Stimulated activated naive CD8-positive, alpha-beta T cell treated with anti-CD3 and anti-CD28 coated beads, Interleukin-15, amount 100 ng/mL, for 72 hours (primary cell): ENCODE measurements at regions not wholly inside any gene's neighbourhood (a gene's known extent, or its start where the extent isn't known, plus 50 kb on each side); places are given as distances from the start of the nearest gene placed in this dataset.

Experiments used
- ATAC-seq: fragments of 150-1000 bp; cut with Tn5 transposase; 2 replicates; pipeline ENCODE4 v1.10.0; 2021; ENCODE audit warnings: mild to moderate bottlenecking, moderate library complexity
- DNase-seq, 2 donors: peaks; one replicate each; pipeline ENCODE4 v3.0.0; 2021 to 2022
- H3K27ac Mint-ChIP-seq, 2 donors: one replicate each; pipeline ENCODE4 v1.8.0; 2022; ENCODE audit warnings: mild to moderate bottlenecking in 2 of 2, mixed read lengths in 2 of 2, moderate library complexity in 2 of 2
- H3K27me3 Mint-ChIP-seq: one replicate; pipeline ENCODE4 v1.8.0; 2022; ENCODE audit warnings: mixed read lengths
- H3K4me1 Mint-ChIP-seq: one replicate; pipeline ENCODE4 v1.8.0; 2022; ENCODE audit warnings: mild to moderate bottlenecking, mixed read lengths
- H3K4me3 Mint-ChIP-seq, 2 donors: one replicate each; pipeline ENCODE4 v1.8.0; 2022; ENCODE audit warnings: mild to moderate bottlenecking in 2 of 2, mixed read lengths in 2 of 2, moderate library complexity in 1 of 2
- H3K9me3 Mint-ChIP-seq, 2 donors: one replicate each; pipeline ENCODE4 v1.8.0; 2022; ENCODE audit warnings: mixed read lengths in 2 of 2

GRCh38 chr12:118685983-118686607 is 295.2 kb upstream of the SRRM4 start:
- Mint-ChIP-seq H3K4me3 (no peak overlapping the region), H3K4me1 (no peaks in the 10 kb centered on the region), H3K27me3 (peaks cover 12% of the 10 kb centered on the region), H3K9me3 (peaks cover 4 to 10% of the 10 kb centered on the region in 2 donors), H3K27ac (no peak overlapping the region)
- no peak for ATAC-seq
- no peak for DNase-seq

- Mint-ChIP-seq H3K27me3 (no peaks in the 10 kb centered on the region), H3K27ac (no peak overlapping the region), H3K4me1 (no peaks in the 10 kb centered on the region), H3K4me3 (no peak overlapping the region), H3K9me3 (peaks cover 2 to 10% of the 10 kb centered on the region in 2 donors)
- ATAC-seq (no peak), DNase-seq (no peak)
These were observed 291.5 kb upstream of the SRRM4 start for GRCh38 chr12:118689793-118690192.

DNA sequence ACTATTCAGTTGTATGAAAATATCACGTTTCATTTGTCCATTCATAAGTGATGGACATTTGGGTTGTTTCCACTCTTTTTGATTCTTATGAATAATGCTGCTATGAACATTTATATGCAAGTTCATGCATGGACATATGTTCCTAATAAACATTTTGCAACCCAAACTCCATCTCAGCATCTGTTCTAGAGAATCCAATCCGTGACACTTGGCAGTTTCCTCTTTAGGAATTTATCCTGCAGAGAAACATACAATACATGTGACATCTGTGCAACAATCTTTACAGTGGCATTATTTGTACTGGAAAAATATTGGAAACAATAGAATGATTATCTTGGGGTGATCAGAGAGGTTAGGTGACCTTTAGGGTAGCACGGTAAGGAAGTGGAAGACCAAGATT is 290.8 kb upstream of the SRRM4 start:
- Mint-ChIP-seq H3K9me3 (peaks cover 3 to 8% of the 10 kb centered on the region in 2 donors), H3K27me3 (no peaks in the 10 kb centered on the region), H3K27ac (no peak overlapping the region), H3K4me1 (no peaks in the 10 kb centered on the region), H3K4me3 (no peak overlapping the region)
- DNase-seq (no peak), ATAC-seq (no peak)

DNA sequence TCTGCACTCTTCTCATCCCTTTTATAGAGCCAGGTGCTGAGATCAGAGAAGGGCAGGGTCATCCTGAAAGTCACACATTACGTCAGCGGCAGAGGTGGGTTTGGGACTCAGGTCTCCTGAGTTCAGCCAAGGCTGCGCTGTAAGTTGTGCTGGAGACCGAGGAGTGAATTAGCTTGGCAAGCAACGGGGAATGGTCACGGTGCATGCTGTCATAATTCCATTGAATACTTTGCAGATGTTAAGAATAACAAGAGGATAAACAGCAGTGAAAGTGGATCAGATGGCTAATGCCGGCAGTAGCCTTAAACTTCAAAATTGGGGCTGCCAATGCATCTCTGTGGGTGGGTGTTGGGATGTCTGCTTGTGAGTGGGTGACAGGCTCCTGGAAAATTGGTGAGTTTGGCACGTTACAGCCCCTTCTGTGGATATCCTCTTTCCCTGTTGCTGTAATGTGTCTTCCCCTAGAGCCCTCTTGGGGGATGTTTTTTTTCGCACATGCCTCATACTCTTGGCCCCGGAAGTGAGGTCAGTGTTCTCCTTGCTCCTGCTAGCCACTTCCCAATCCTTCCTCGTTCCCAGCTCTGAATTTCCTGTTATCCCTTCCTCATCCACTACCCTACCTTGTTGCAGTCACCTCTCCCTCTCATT is 287.1 kb upstream of the SRRM4 start:
- Mint-ChIP-seq H3K4me3 (no peak overlapping the region), H3K27me3 (no peaks in the 10 kb centered on the region), H3K4me1 (no peaks in the 10 kb centered on the region), H3K9me3 (peaks cover 3 to 8% of the 10 kb centered on the region in 2 donors), H3K27ac (no peak overlapping the region)
- no peak for DNase-seq
- ATAC-seq, result no peak

DNA sequence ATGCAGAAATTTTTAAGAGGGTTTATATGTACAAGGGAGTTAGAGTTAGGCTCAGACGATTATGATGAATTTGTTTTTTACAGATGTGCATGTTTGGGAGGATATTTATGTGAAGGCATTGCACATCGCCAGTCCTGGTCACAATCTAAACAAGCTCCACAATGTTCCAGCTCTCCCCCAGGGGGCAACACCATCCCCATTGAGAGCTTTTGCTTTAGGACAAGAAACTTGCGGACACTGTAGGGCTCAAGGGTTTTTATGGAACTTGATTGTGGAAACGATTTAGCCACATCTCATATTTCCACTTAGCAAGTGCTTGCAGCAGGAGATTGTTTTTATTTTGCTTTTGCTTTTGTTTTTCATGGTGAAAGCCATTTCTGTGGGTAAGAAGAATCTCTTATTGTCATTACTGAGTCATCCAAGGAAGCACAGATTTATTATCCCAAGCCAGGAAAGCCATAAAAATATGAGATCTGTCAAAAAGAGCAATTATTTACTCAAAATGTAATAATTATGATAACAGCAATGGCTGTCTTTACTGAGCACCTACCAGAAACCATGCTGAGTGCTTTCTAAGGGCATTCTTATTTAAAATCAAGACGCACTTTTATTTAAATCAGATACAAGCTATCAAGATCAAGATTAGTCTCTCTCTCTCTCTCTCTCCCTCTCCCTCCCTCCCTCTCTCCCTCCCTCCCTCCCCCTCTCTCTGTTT is 276.7 kb upstream of the SRRM4 start:
- no peak for DNase-seq
- Mint-ChIP-seq H3K27me3 (no peaks in the 10 kb centered on the region), H3K27ac (no peak overlapping the region), H3K4me1 (no peaks in the 10 kb centered on the region), H3K4me3 (no peak overlapping the region), H3K9me3 (peaks cover 13 to 26% of the 10 kb centered on the region in 2 donors)
- ATAC-seq, result no peak

- Mint-ChIP-seq H3K27ac (no peak overlapping the region), H3K4me1 (no peaks in the 10 kb centered on the region), H3K4me3 (no peak overlapping the region), H3K27me3 (no peaks in the 10 kb centered on the region), H3K9me3 (peaks cover 16 to 31% of the 10 kb centered on the region in 2 donors)
- no peak for DNase-seq
- ATAC-seq, result no peak
These were observed 274.9 kb upstream of the SRRM4 start for GRCh38 chr12:118706437-118706836.

GRCh38 chr12:118709946-118710345 is 271.4 kb upstream of the SRRM4 start:
- no peak for ATAC-seq
- no peak for DNase-seq
- Mint-ChIP-seq H3K4me1 (no peaks in the 10 kb centered on the region), H3K27me3 (no peaks in the 10 kb centered on the region), H3K9me3 (peaks cover 16 to 31% of the 10 kb centered on the region in 2 donors), H3K27ac (no peak overlapping the region), H3K4me3 (no peak overlapping the region)

DNA sequence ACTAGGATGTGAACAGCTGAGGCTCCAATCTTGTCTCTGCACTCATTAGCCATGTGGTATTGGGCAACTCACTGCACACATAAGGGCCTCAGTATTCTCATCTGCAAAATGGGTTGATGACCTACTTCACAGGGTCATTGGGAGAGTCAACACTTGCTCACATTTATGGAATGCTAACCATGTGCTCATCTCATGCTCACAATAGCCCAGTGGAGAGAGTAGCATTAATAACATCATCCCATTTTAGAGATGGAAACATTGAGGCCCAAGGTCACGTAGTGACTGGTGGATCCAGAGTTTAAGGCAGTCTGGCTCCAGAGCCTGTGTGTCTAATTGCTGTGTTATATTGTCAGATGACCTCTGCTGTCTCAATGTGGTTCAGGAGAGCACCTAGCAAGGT is 270.2 kb upstream of the SRRM4 start:
- DNase-seq, result no peak
- no peaks in the 10 kb centered on the region for H3K27me3 Mint-ChIP-seq
- H3K4me1 Mint-ChIP-seq, result no peaks in the 10 kb centered on the region
- no peak for ATAC-seq
- H3K9me3 Mint-ChIP-seq, result peaks cover 21 to 31% of the 10 kb centered on the region in 2 donors
- H3K27ac Mint-ChIP-seq, result no peak overlapping the region
- H3K4me3 Mint-ChIP-seq, result no peak overlapping the region

- Mint-ChIP-seq H3K27ac (no peak overlapping the region), H3K9me3 (peaks cover 8 to 9% of the 10 kb centered on the region in 2 donors), H3K4me3 (no peak overlapping the region), H3K27me3 (no peaks in the 10 kb centered on the region), H3K4me1 (no peaks in the 10 kb centered on the region)
- no peak for ATAC-seq
- peak; percentile 1 to 12 for DNase-seq
These were observed 267.3 kb upstream of the SRRM4 start for GRCh38 chr12:118714051-118714460.

DNA sequence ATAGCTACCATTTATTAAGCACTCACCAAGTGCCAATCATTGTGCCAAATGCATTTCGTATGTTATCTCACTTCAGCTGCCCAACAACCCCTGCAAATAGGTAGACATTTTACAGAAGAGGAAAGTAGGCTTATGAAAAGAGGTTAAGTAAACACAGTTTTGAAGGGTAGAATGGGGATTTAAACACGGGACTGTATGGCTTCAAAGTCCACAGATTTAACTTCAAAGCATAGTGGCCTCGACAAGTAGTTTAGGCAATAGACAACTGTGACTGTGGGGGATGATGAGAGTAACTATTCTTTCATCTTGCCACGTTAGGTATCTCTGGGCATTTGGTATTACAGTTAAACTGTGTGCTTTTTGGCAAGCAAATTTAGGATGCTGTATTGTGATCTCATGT is 266.8 kb upstream of the SRRM4 start:
- Mint-ChIP-seq H3K27me3 (no peaks in the 10 kb centered on the region), H3K9me3 (peaks cover 8 to 9% of the 10 kb centered on the region in 2 donors), H3K4me3 (no peak overlapping the region), H3K4me1 (no peaks in the 10 kb centered on the region), H3K27ac (no peak overlapping the region)
- DNase-seq, result no peak
- no peak for ATAC-seq

- no peaks in the 10 kb centered on the region for H3K27me3 Mint-ChIP-seq
These were observed 265.7 kb upstream of the SRRM4 start for GRCh38 chr12:118715647-118716046.

GRCh38 chr12:118727196-118727978 is 254.0 kb upstream of the SRRM4 start:
- H3K4me1 Mint-ChIP-seq, result no peaks in the 10 kb centered on the region
- no peaks in the 10 kb centered on the region for H3K9me3 Mint-ChIP-seq
- ATAC-seq, result no peak
- peak overlapping the region in 1 of 2 donors; percentile 78 for H3K27ac Mint-ChIP-seq
- no peaks in the 10 kb centered on the region for H3K27me3 Mint-ChIP-seq
- H3K4me3 Mint-ChIP-seq, result no peak overlapping the region
- no peak for DNase-seq

More at GRCh38 chr12:118715647-118716046, 265.7 kb upstream of the SRRM4 start:
- H3K4me1 Mint-ChIP-seq, result no peaks in the 10 kb centered on the region
- H3K9me3 Mint-ChIP-seq, result peaks cover 4 to 5% of the 10 kb centered on the region in 2 donors
- no peak overlapping the region for H3K27ac Mint-ChIP-seq
- no peak for DNase-seq
- no peak overlapping the region for H3K4me3 Mint-ChIP-seq
- ATAC-seq, result no peak

DNA sequence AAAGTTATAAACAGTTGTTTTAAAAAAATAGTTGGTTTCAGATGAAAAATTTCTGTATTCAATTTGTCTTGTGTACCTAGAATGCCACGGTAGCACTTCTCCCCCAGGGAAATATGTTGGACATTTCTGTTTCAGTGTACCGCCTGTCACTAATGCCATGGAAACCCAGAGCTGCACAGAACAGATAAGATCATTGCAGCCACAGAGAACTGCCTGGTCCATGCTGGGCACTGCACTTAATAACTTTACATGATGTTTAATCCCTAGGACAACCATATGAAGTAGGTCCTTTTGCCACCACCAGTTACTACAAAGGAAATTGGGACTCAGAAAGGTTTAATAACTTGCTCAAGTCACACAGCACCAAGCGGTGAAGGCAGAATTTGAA is 253.4 kb upstream of the SRRM4 start:
- no peaks in the 10 kb centered on the region for H3K27me3 Mint-ChIP-seq
- ATAC-seq (no peak), DNase-seq (no peak)
- peak overlapping the region in 1 of 2 donors; percentile 78 for H3K27ac Mint-ChIP-seq
- H3K9me3 Mint-ChIP-seq, result no peaks in the 10 kb centered on the region
- no peak overlapping the region for H3K4me3 Mint-ChIP-seq
- H3K4me1 Mint-ChIP-seq, result no peaks in the 10 kb centered on the region

DNA sequence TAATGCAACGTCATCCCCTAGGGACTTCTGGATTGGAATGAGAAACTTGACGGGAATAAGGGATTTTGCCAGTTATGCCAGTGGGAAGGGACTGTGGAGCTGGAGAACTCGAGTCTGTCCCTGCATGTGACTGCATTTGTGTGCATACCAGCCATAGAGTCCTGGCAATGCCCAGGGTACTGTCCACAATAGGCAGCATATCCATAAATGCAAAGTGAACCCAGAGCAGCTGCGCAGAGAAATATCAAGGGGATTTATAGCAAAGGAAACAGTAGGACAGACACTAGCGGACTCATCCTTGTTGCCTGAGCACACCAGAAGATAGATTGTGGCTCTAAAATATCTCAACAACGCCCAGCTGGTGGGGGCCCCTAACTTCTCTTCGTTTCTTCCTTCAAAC is 247.1 kb upstream of the SRRM4 start:
- H3K4me3 Mint-ChIP-seq, result no peak overlapping the region
- H3K27me3 Mint-ChIP-seq, result no peaks in the 10 kb centered on the region
- no peak for ATAC-seq
- H3K9me3 Mint-ChIP-seq, result peaks cover 0 to 15% of the 10 kb centered on the region in 2 donors
- no peak for DNase-seq
- no peak overlapping the region for H3K27ac Mint-ChIP-seq
- no peaks in the 10 kb centered on the region for H3K4me1 Mint-ChIP-seq

DNA sequence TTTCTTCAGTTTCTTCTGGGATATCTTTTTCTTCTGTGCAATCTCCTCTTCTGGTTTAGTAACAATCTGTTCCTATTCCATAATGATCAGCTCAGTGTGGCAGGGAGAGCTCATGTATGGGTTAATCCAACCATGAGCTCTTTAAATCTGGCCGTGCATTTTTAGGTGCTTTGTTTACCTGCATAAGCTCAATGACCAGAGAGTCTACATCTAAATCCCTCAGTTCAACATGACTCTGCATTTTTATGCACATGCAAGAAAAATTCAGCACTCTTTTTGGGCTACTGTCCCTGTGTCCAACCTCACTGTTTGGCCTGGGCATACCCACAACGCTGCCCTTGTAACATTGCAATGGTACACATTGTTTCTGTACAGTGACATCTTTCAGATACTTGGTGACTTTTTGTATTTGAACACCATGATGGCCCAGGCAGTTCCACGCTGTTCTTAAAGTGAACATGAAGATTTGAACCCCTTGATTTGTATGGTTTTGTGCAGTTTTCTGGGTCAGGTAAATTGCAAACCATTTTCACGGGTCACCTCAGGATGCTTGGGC is 243.3 kb upstream of the SRRM4 start:
- DNase-seq (no peak), ATAC-seq (no peak)
- Mint-ChIP-seq H3K27me3 (no peaks in the 10 kb centered on the region), H3K27ac (no peak overlapping the region), H3K4me3 (no peak overlapping the region), H3K4me1 (no peaks in the 10 kb centered on the region), H3K9me3 (peaks cover 0 to 15% of the 10 kb centered on the region in 2 donors)
